ENCODE measurements at regions not wholly inside any gene's neighbourhood (a gene's known extent, or its start where the extent isn't known, plus 50 kb on each side); places are given as distances from the start of the nearest gene placed in this dataset.

GRCh38 chr16:8436931-8437330 lies 153.4 kb downstream of the TMEM114 start:
- H3K9me3 ChIP-seq = no peaks in the 10 kb centered on the region
- intact Hi-C loops (cut with DNase I) = no loop called here
- TF ChIP-seq POLR2A (IDR thresholded peaks at IDR 0.05) (no peak), POLR2AphosphoS5 (IDR thresholded peaks at IDR 0.05; ENCODE audit: insufficient read depth in 1 of 2, low read depth in 1 of 2) (no peak)
- TF ChIP-seq, protein P1, sequence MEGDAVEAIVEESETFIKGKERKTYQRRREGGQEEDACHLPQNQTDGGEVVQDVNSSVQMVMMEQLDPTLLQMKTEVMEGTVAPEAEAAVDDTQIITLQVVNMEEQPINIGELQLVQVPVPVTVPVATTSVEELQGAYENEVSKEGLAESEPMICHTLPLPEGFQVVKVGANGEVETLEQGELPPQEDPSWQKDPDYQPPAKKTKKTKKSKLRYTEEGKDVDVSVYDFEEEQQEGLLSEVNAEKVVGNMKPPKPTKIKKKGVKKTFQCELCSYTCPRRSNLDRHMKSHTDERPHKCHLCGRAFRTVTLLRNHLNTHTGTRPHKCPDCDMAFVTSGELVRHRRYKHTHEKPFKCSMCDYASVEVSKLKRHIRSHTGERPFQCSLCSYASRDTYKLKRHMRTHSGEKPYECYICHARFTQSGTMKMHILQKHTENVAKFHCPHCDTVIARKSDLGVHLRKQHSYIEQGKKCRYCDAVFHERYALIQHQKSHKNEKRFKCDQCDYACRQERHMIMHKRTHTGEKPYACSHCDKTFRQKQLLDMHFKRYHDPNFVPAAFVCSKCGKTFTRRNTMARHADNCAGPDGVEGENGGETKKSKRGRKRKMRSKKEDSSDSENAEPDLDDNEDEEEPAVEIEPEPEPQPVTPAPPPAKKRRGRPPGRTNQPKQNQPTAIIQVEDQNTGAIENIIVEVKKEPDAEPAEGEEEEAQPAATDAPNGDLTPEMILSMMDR (IDR thresholded peaks at IDR 0.05) = no peak

DNA sequence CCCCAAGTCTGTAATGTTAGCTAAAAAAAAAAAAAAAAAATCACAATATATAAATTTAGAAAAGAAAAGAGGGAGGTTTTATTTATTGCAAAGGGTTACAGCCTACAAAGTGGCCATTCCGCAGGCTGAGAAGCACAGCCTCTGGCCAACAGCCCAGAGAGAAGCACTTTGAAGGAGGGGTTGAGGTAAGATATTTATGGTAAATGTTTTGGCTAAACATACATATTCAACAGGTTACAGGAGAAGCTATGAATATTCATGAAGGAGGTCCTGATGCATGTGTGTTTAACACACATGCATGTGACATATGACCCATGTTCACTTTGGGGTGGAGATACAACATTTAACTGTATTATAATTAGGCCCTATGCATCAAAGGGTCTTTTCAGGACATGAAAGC lies 158.5 kb downstream of the TMEM114 start:
- Histone ChIP-seq H3K27me3 (no peaks in the 10 kb centered on the region), H3K27ac (no peak overlapping the region), H3K36me3 (no peaks in the 10 kb centered on the region), H3K4me3 (no peak overlapping the region), H3K9me3 (no peaks in the 10 kb centered on the region), H3K4me1 (no peaks in the 10 kb centered on the region)
- TF ChIP-seq POLR2A (IDR thresholded peaks at IDR 0.05) (no peak), POLR2AphosphoS5 (IDR thresholded peaks at IDR 0.05; ENCODE audit: insufficient read depth in 1 of 2, low read depth in 1 of 2) (no peak)
- TF ChIP-seq, protein P1 (IDR thresholded peaks at IDR 0.05) = no peak
- no peak for DNase-seq (ENCODE audit: extremely low spot score in 2 of 2)
- intact Hi-C loops (cut with DNase I) = no loop called here

More at GRCh38 chr16:8436931-8437330, 153.4 kb downstream of the TMEM114 start:
- Histone ChIP-seq H3K27ac (no peak overlapping the region), H3K36me3 (no peaks in the 10 kb centered on the region), H3K27me3 (no peaks in the 10 kb centered on the region), H3K4me3 (no peak overlapping the region), H3K4me1 (no peaks in the 10 kb centered on the region)
- DNase-seq (ENCODE audit: extremely low spot score in 2 of 2) = no peak

- Histone ChIP-seq H3K27ac (no peak overlapping the region), H3K4me1 (no peaks in the 10 kb centered on the region), H3K4me3 (no peak overlapping the region), H3K27me3 (no peaks in the 10 kb centered on the region), H3K9me3 (no peaks in the 10 kb centered on the region), H3K36me3 (no peaks in the 10 kb centered on the region)
- TF ChIP-seq, protein P1 (IDR thresholded peaks at IDR 0.05) = no peak
- no peak for TF ChIP-seq POLR2AphosphoS5 (IDR thresholded peaks at IDR 0.05; ENCODE audit: insufficient read depth in 1 of 2, low read depth in 1 of 2)
- no peak for TF ChIP-seq POLR2A (IDR thresholded peaks at IDR 0.05)
- no peak for DNase-seq (ENCODE audit: extremely low spot score in 2 of 2)
- intact Hi-C loops (cut with DNase I) = no loop called here
Measured at GRCh38 chr16:8430401-8430800, 159.9 kb downstream of the TMEM114 start.

DNA sequence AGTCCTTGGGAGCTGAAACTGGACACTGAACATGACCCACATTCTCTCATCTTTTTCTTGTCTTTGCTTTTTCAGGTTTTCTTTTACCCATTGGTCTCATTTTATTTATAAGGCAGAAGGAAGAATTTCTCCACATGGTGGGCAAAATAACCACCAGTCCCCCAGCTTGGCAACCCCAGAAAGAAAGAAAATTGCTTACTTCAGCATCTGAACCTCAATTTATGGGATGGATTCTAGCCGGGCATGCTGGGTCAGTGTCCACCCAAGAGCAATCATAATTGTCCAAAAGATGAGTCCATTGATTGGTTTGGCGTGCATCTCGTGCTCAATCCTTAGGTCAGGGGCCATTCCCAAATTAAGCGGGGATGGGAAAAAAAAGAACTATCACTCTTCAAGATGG lies 163.7 kb downstream of the TMEM114 start:
- H3K27ac ChIP-seq = no peak overlapping the region
- intact Hi-C loops (cut with DNase I) = no loop called here
- H3K36me3 ChIP-seq = no peaks in the 10 kb centered on the region
- no peaks in the 10 kb centered on the region for H3K9me3 ChIP-seq
- no peak overlapping the region for H3K4me3 ChIP-seq
- H3K27me3 ChIP-seq = no peaks in the 10 kb centered on the region
- no peak for DNase-seq (ENCODE audit: extremely low spot score in 2 of 2)
- TF ChIP-seq, protein P1 (IDR thresholded peaks at IDR 0.05) = no peak
- no peak for TF ChIP-seq POLR2A (IDR thresholded peaks at IDR 0.05)
- TF ChIP-seq POLR2AphosphoS5 (IDR thresholded peaks at IDR 0.05; ENCODE audit: insufficient read depth in 1 of 2, low read depth in 1 of 2) = no peak
- no peaks in the 10 kb centered on the region for H3K4me1 ChIP-seq

DNA sequence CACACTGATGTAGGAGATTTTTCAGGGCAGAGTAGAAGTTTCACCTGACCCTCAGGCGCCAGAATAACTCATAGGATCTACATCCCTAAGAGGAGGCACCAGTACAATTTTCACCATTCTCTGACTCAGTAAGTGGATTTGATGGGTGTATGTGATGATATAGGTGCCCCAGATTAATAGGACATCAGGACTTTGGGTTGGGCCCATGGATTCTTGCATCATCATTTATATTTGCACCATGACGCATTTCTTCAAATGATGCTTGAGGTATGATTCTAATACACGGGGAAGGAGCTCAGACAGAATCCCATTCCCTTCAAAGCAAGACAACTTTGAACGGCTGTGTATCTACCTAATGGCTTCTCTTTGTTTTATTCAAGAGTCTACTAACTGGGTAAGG lies 173.2 kb downstream of the TMEM114 start:
- intact Hi-C loops (cut with DNase I) = no loop called here
- Histone ChIP-seq H3K4me1 (no peaks in the 10 kb centered on the region), H3K27me3 (no peaks in the 10 kb centered on the region), H3K9me3 (no peaks in the 10 kb centered on the region), H3K27ac (no peak overlapping the region), H3K4me3 (no peak overlapping the region), H3K36me3 (no peaks in the 10 kb centered on the region)
- DNase-seq (ENCODE audit: extremely low spot score in 2 of 2) = no peak
- TF ChIP-seq POLR2AphosphoS5 (IDR thresholded peaks at IDR 0.05; ENCODE audit: insufficient read depth in 1 of 2, low read depth in 1 of 2) = no peak
- TF ChIP-seq, protein P1 (IDR thresholded peaks at IDR 0.05) = no peak
- TF ChIP-seq POLR2A (IDR thresholded peaks at IDR 0.05) = no peak

All from vagina (tissue), 2 donors.